GM12865 (cell line): ENCODE measurements at regions not wholly inside any gene's neighbourhood (a gene's known extent, or its start where the extent isn't known, plus 50 kb on each side); places are given as distances from the start of the nearest gene placed in this dataset.

Experiments used
- DNase-seq: peaks from one replicate; pipeline ENCODE4 v3.0.0; 2010; ENCODE audit warnings: low read depth
- H3K4me3 ChIP-seq: 2 replicates; pipeline ENCODE4 v1.5.1; 2011; ENCODE audit warnings: mild to moderate bottlenecking, low read depth, low read length, control low read depth
- CTCF ChIP-seq: IDR thresholded peaks from 2 replicates; pipeline ENCODE4 v1.5.1; 2011; ENCODE audit warnings: low read length, control low read depth, low read depth, inconsistent platforms; ENCODE audit not compliant: insufficient read depth; ENCODE audit errors: missing control alignments

GRCh38 chr4:8775751-8776355 lies 95.8 kb downstream of the HMX1 start:
- no peak overlapping the region for H3K4me3 ChIP-seq
- TF ChIP-seq CTCF = no peak
- no peak for DNase-seq

GRCh38 chr4:8775121-8775520 lies 96.5 kb downstream of the HMX1 start:
- DNase-seq = no peak
- TF ChIP-seq CTCF = no peak
- no peak overlapping the region for H3K4me3 ChIP-seq

- no peak for DNase-seq
- TF ChIP-seq CTCF = no peak
- H3K4me3 ChIP-seq = no peak overlapping the region
Measured at GRCh38 chr4:8774071-8774470, 97.6 kb downstream of the HMX1 start.

- no peak overlapping the region for H3K4me3 ChIP-seq
- TF ChIP-seq CTCF = no peak
- DNase-seq = no peak
Measured at GRCh38 chr4:8773124-8773931, 98.3 kb downstream of the HMX1 start.

- no peak for DNase-seq
- TF ChIP-seq CTCF = no peak
Measured at GRCh38 chr4:8772499-8773123, 99.0 kb downstream of the HMX1 start.

GRCh38 chr4:8771666-8772065 lies 100.0 kb downstream of the HMX1 start:
- H3K4me3 ChIP-seq = no peak overlapping the region
- TF ChIP-seq CTCF = no peak
- DNase-seq = no peak

More at GRCh38 chr4:8772499-8773123, 99.0 kb downstream of the HMX1 start:
- H3K4me3 ChIP-seq = no peak overlapping the region

- no peak overlapping the region for H3K4me3 ChIP-seq
- TF ChIP-seq CTCF = no peak
- no peak for DNase-seq
Measured at GRCh38 chr4:8771258-8771590, 100.4 kb downstream of the HMX1 start.
